Small intestine (tissue), 7 donors: ENCODE measurements at regions not wholly inside any gene's neighbourhood (a gene's known extent, or its start where the extent isn't known, plus 50 kb on each side); places are given as distances from the start of the nearest gene placed in this dataset.

Experiments
- DNase-seq, 2 donors: peaks; one replicate each; pipeline versions ENCODE4 v3.0.0 to v3.0.0-alpha.2; 2013
- FAIRE-seq: peaks from 2 replicates; lab custom pipeline; 2012; peaks lifted over from hg19 to GRCh38; lab: Jason Lieb, UNC
- H3K27ac ChIP-seq, 3 donors: one replicate each; pipeline ENCODE4 v1.5.1; 2013; ENCODE audit warnings: low read length in 2 of 3, mild to moderate bottlenecking in 2 of 3, control low read depth in 1 of 3, inconsistent platforms in 1 of 3, low read depth in 1 of 3, moderate library complexity in 1 of 3
- H3K27me3 ChIP-seq, 3 donors: one replicate each; pipeline ENCODE4 v1.6.1; 2013; ENCODE audit warnings: low read length in 3 of 3, inconsistent platforms in 1 of 3; ENCODE audit not compliant: control insufficient read depth in 3 of 3, insufficient read depth in 3 of 3
- H3K36me3 ChIP-seq, 3 donors: one replicate each; pipeline ENCODE4 v1.6.1; 2013; ENCODE audit warnings: low read length in 3 of 3, inconsistent platforms in 1 of 3, low read depth in 1 of 3, mild to moderate bottlenecking in 1 of 3, moderate library complexity in 1 of 3; ENCODE audit not compliant: control insufficient read depth in 3 of 3, insufficient read depth in 2 of 3
- H3K4me1 ChIP-seq, 3 donors: one replicate each; pipeline ENCODE4 v1.6.1; 2013; ENCODE audit warnings: low read length in 2 of 3, inconsistent platforms in 1 of 3, low read depth in 1 of 3, mild to moderate bottlenecking in 1 of 3, moderate library complexity in 1 of 3; ENCODE audit not compliant: control insufficient read depth in 3 of 3, insufficient read depth in 2 of 3
- H3K4me3 ChIP-seq, 3 donors: one replicate each; pipeline ENCODE4 v1.5.1; 2013; ENCODE audit warnings: low read length in 3 of 3, control low read depth in 1 of 3, inconsistent platforms in 1 of 3, low read depth in 1 of 3, mild to moderate bottlenecking in 1 of 3, moderate library complexity in 1 of 3
- H3K9me3 ChIP-seq, 2 donors: one replicate each; pipeline ENCODE4 v1.6.1; 2013; ENCODE audit warnings: low read depth in 1 of 2, low read length in 1 of 2; ENCODE audit not compliant: control insufficient read depth in 2 of 2, insufficient read depth in 1 of 2
- WGBS, 3 donors: extraction: QIAGEN DNeasy Blood & Tissue Kit; methylation state at CpG; one replicate each; pipeline ENCODE4 v1.1.7; 2013; 5-methylcytosine and 5-hydroxymethylcytosine counted together
- donor health status: healthy with polysubstance abuse.
- donor health status: control.
- donor health status: control.
- donor health status: Bipolar disorder and iron deficiency.
- donor health status: healthy.

- Histone ChIP-seq H3K9me3 (no peaks in the 10 kb centered on the region), H3K27ac (no peak overlapping the region), H3K4me3 (no peak overlapping the region), H3K27me3 (no peaks in the 10 kb centered on the region), H3K36me3 (no peaks in the 10 kb centered on the region), H3K4me1 (no peaks in the 10 kb centered on the region)
- DNase-seq (no peak), FAIRE-seq (peak; percentile 10)
- 63 to 74% (median 69%) methylated on average over 4 of the region's 4 CpGs for WGBS, 3 donors
Observed at GRCh38 chr3:76370749-76371520, 585.6 kb upstream of the ZNF717 start.

DNA sequence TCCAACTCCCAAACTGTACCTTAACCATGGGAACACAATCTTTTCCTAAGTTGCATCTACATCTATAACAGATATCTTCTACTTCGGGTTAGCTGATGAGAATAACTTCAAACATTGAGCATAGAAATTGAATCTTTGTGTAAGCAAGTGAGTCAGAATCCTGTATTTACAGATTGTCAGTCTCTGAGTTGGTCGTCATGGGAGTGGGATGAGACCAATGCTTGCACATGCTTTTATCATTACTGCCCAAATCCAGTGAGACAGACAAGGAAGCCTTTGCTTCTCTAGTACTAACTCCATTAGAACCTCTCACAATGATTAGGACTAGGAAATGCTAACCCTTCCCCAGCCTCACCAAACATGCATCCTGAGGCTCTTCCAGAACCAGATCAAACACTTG, 587.1 kb upstream of the ZNF717 start:
- Histone ChIP-seq H3K36me3 (no peaks in the 10 kb centered on the region), H3K27ac (no peak overlapping the region), H3K27me3 (no peaks in the 10 kb centered on the region), H3K4me3 (no peak overlapping the region), H3K9me3 (no peaks in the 10 kb centered on the region), H3K4me1 (no peaks in the 10 kb centered on the region)
- FAIRE-seq (no peak), DNase-seq (no peak)
- 57 to 81% (median 71%) methylated on average over 2 of the region's 2 CpGs for WGBS, 3 donors

DNA sequence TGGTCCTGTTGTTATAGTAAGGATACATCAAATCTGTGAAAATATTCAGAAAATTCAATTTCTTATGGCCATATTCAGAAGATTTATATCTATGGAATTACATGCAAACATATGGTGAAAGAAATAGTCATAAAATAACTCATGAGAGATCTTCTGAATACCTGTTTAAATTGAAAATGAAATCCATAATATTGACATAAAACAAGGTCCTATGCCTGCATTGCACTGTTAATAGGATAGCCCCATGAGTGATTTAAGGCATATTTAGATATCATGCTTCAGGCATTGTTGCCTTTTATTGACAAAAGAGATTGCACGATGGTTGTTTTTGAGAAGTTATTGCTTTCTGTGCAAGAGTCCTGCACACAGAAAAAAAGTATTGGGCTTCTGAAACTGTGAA, 591.7 kb upstream of the ZNF717 start:
- no peaks in the 10 kb centered on the region for H3K36me3 ChIP-seq
- no peaks in the 10 kb centered on the region for H3K4me1 ChIP-seq
- H3K27me3 ChIP-seq = no peaks in the 10 kb centered on the region
- DNase-seq (no peak), FAIRE-seq (no peak)
- H3K27ac ChIP-seq = no peak overlapping the region
- WGBS, 3 donors = 27 to 76% (median 56%) methylated on average over 1 of the region's 1 CpG
- H3K9me3 ChIP-seq = no peaks in the 10 kb centered on the region
- no peak overlapping the region for H3K4me3 ChIP-seq

- H3K27ac ChIP-seq = no peak overlapping the region
- DNase-seq (no peak), FAIRE-seq (no peak)
- WGBS, 3 donors = 71 to 87% (median 76%) methylated on average over 4 of the region's 4 CpGs
- no peaks in the 10 kb centered on the region for H3K9me3 ChIP-seq
- H3K4me1 ChIP-seq = no peaks in the 10 kb centered on the region
- no peaks in the 10 kb centered on the region for H3K27me3 ChIP-seq
- H3K36me3 ChIP-seq = no peaks in the 10 kb centered on the region
- H3K4me3 ChIP-seq = no peak overlapping the region
Observed at GRCh38 chr3:76378789-76379188, 593.4 kb upstream of the ZNF717 start.

DNA sequence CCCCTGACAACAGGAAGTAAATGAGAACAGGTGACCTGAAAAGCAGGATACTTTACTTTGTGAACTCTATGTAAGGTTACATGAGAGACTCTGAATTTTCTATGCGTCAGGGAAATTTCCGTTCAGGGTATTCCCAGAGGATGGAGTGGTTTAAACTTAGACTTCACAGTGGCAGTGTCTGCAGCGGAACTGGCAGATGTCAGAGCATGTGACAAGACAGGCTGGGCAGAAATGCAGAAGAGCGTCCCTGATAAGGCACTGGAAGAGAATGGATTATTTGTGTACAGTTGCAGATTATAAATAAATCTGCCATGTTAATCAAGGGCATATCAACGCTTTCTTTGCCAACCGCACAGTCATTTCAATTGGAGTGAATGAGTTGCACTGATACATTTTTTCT, 598.4 kb upstream of the ZNF717 start:
- FAIRE-seq = no peak
- H3K36me3 ChIP-seq = no peaks in the 10 kb centered on the region
- H3K27me3 ChIP-seq = no peaks in the 10 kb centered on the region
- DNase-seq = no peak
- no peak overlapping the region for H3K4me3 ChIP-seq
- 75 to 84% (median 82%) methylated on average over 6 of the region's 6 CpGs for WGBS, 3 donors
- H3K27ac ChIP-seq = no peak overlapping the region
- H3K9me3 ChIP-seq = peaks cover 2 to 3% of the 10 kb centered on the region in 2 donors
- H3K4me1 ChIP-seq = no peaks in the 10 kb centered on the region

DNA sequence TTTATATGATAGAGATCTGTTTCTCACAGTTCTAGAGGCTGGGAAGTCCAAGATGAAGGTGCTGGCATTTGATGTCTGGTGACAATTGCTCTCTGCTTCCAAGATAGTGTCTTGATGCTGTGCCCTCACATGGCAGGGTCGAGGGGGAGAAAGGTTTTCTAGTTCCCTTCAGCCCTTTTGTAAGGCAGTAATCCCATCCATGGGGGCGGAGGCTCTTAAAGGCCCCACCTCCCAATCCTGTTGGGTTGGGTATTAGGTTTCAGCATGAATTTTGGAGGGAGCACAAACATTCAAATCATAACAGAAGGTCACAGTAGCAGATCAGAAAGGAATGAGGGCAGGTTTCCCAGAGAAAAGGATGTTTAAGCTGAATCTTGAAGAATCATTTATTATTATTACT, 601.7 kb upstream of the ZNF717 start:
- peaks cover 2 to 3% of the 10 kb centered on the region in 2 donors for H3K9me3 ChIP-seq
- no peaks in the 10 kb centered on the region for H3K4me1 ChIP-seq
- DNase-seq (no peak), FAIRE-seq (no peak)
- 53 to 70% (median 67%) methylated on average over 2 of the region's 2 CpGs for WGBS, 3 donors
- no peaks in the 10 kb centered on the region for H3K36me3 ChIP-seq
- no peak overlapping the region for H3K4me3 ChIP-seq
- no peaks in the 10 kb centered on the region for H3K27me3 ChIP-seq
- H3K27ac ChIP-seq = no peak overlapping the region

GRCh38 chr3:76400141-76400540, 614.8 kb upstream of the ZNF717 start:
- FAIRE-seq = no peak

DNA sequence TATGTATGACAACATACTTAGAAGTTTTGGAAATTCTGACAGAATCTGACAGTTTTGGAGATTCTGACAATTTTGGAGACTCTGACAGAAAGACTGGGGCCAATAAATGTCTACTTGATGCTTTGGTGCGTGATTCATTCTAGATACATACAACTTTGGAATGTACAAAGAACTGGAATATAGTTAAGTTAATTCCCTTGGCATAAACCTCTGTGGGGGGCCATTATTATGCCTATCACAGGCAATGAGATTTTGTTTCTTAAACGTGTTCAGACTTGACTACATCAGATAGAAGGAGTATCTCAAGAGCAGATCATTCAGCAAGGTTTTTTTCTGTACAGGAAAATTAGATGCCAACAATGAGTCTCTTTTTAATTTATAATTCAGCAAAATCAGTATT, 617.6 kb upstream of the ZNF717 start:
- FAIRE-seq (no peak), DNase-seq (no peak)
- WGBS, 3 donors = 34 to 49% (median 45%) methylated on average over 2 of the region's 2 CpGs
- no peak overlapping the region for H3K4me3 ChIP-seq
- no peaks in the 10 kb centered on the region for H3K27me3 ChIP-seq
- H3K9me3 ChIP-seq = no peaks in the 10 kb centered on the region
- no peaks in the 10 kb centered on the region for H3K36me3 ChIP-seq
- H3K27ac ChIP-seq = no peak overlapping the region
- H3K4me1 ChIP-seq = no peaks in the 10 kb centered on the region

More at GRCh38 chr3:76400141-76400540, 614.8 kb upstream of the ZNF717 start:
- Histone ChIP-seq H3K27ac (no peak overlapping the region), H3K4me1 (no peaks in the 10 kb centered on the region), H3K4me3 (no peak overlapping the region), H3K36me3 (no peaks in the 10 kb centered on the region), H3K9me3 (no peaks in the 10 kb centered on the region), H3K27me3 (no peaks in the 10 kb centered on the region)
- DNase-seq = no peak
- WGBS, 3 donors = 34 to 62% (median 39%) methylated on average over 1 of the region's 1 CpG

GRCh38 chr3:76403556-76403955, 618.2 kb upstream of the ZNF717 start:
- Histone ChIP-seq H3K27ac (no peak overlapping the region), H3K4me3 (no peak overlapping the region), H3K27me3 (no peaks in the 10 kb centered on the region), H3K36me3 (no peaks in the 10 kb centered on the region), H3K4me1 (no peaks in the 10 kb centered on the region), H3K9me3 (no peaks in the 10 kb centered on the region)
- FAIRE-seq (no peak), DNase-seq (no peak)
- WGBS, 3 donors = 36 to 66% (median 37%) methylated on average over 2 of the region's 2 CpGs
